ENCODE measurements at regions not wholly inside any gene's neighbourhood (a gene's known extent, or its start where the extent isn't known, plus 50 kb on each side); places are given as distances from the start of the nearest gene placed in this dataset.

GRCh38 chr10:88086187-88086960 is 222.9 kb downstream of the PTEN start:
- Histone ChIP-seq H3K27ac (ENCODE audit: low read length in 2 of 2) (no peak overlapping the region), H3K27me3 (replicated peaks in 1 of 4; ENCODE audit: control extremely low read depth in 1 of 4, control insufficient read depth in 3 of 4, insufficient read depth in 4 of 4, low read length in 3 of 4) (no peaks in the 10 kb centered on the region), H3K4me1 (ENCODE audit: control insufficient read depth in 2 of 2, insufficient read depth in 2 of 2, low read length in 2 of 2) (peaks cover 34 to 39% of the 10 kb centered on the region in 2 donors), H3K79me2 (ENCODE audit: control insufficient read depth, insufficient read depth, low read length) (peaks cover 6% of the 10 kb centered on the region), H3K36me3 (replicated peaks in 1 of 2; ENCODE audit: control extremely low read depth in 1 of 2, control insufficient read depth in 1 of 2, extremely low read depth in 1 of 2, insufficient read depth in 2 of 2, low read length in 1 of 2) (no peaks in the 10 kb centered on the region), H3K9ac (ENCODE audit: low read length) (no peak overlapping the region), H2AFZ (ENCODE audit: insufficient read depth, low read depth, low read length, poor library complexity, severe bottlenecking) (no peak overlapping the region), H3K9me3 (ENCODE audit: control extremely low read depth in 1 of 3, control insufficient read depth in 2 of 3, insufficient read depth in 1 of 3, low read length in 2 of 3) (no peaks in the 10 kb centered on the region), H3K4me3 (ENCODE audit: control extremely low read depth in 1 of 5, extremely low read depth in 1 of 5, insufficient read depth in 1 of 5, low read depth in 2 of 5, low read length in 4 of 5) (no peak overlapping the region), H3K4me2 (replicated peaks; ENCODE audit: low read depth, low read length, poor library complexity, severe bottlenecking) (no peak overlapping the region), H4K20me1 (ENCODE audit: control insufficient read depth, insufficient read depth, low read length, poor library complexity, severe bottlenecking) (no peaks in the 10 kb centered on the region)
- POLR2A ChIA-PET, result no interaction called here
- DNase-seq (no peak), ATAC-seq (ENCODE audit: low read depth) (no peak)
- CTCF ChIA-PET, result interaction anchor here (2.1 kb wide), 1 partner anchor 27 kb away, joined by 6 read pairs; no protein-coding TSS in a partner anchor
- TF ChIP-seq CTCF (IDR thresholded peaks at IDR 0.05) (no peak), EZH2 (IDR thresholded peaks at IDR 0.05; ENCODE audit: borderline replicate concordance, insufficient read depth, low read depth, low read length, poor library complexity, severe bottlenecking) (no peak)
- WGBS (ENCODE audit: insufficient coverage), result 98% methylated on average over 6 of the region's 9 CpGs
- intact Hi-C loops (cut with micrococcal nuclease), result no loop called here
- no peaks in the 10 kb centered on the region for H3K9me3 Mint-ChIP-seq (ENCODE audit: insufficient read depth)
- H3K4me1 Mint-ChIP-seq, result peaks cover 36% of the 10 kb centered on the region
- no peak overlapping the region for H3K27ac Mint-ChIP-seq
- H3K4me3 Mint-ChIP-seq, result no peak overlapping the region
- H3K27me3 Mint-ChIP-seq, result no peaks in the 10 kb centered on the region

Data from B cell (primary cell).